H1 (cell line): ENCODE measurements at regions not wholly inside any gene's neighbourhood (a gene's known extent, or its start where the extent isn't known, plus 50 kb on each side); places are given as distances from the start of the nearest gene placed in this dataset.

Source experiments
- CTCF ChIA-PET: fragments of 300-600 bp; sonication (Branson Sonifier 250); formaldehyde crosslinking; loops from one replicate; lab custom pipeline; 2021; ENCODE audit not compliant: partially characterized antibody; lab: Charles Lee
- POLR2A ChIA-PET: fragments of 300-600 bp; sonication (Branson Sonifier 250); formaldehyde crosslinking; loops from one replicate; lab custom pipeline; 2021; ENCODE audit warnings: inconsistent platforms; ENCODE audit not compliant: partially characterized antibody; lab: Charles Lee
- DNase-seq, 2 experiments: peaks; one replicate each; pipeline versions ENCODE4 v3.0.0 to v3.0.0-alpha.2; 2010 to 2022; ENCODE audit warnings: low spot score in 2 of 2, low read depth in 1 of 2, mixed read lengths in 1 of 2
- FAIRE-seq: peaks from 2 replicates; lab custom pipeline; 2011; peaks lifted over from hg19 to GRCh38; lab: Jason Lieb, UNC
- H2AFZ ChIP-seq: 2 replicates; pipeline ENCODE4 v1.8.1; 2012; ENCODE audit warnings: low read length, inconsistent platforms
- H2AK5ac ChIP-seq: 2 replicates; pipeline ENCODE4 v1.6.1; 2013; ENCODE audit warnings: low read depth, low read length
- H2BK120ac ChIP-seq: replicated peaks from 2 replicates; pipeline ENCODE3; 2013; ENCODE audit warnings: low read depth, low read length, inconsistent platforms
- H2BK12ac ChIP-seq: 2 replicates; pipeline ENCODE4 v1.6.1; 2013; ENCODE audit warnings: low read depth, low read length
- H2BK15ac ChIP-seq: 2 replicates; pipeline ENCODE4 v1.6.1; 2013; ENCODE audit warnings: low read length
- H2BK20ac ChIP-seq: 2 replicates; pipeline ENCODE4 v1.6.1; 2013; ENCODE audit warnings: low read length
- H2BK5ac ChIP-seq: 2 replicates; pipeline ENCODE4 v1.6.1; 2013; ENCODE audit warnings: low read depth, low read length
- H3K14ac ChIP-seq: 2 replicates; pipeline ENCODE4 v1.6.1; 2013; ENCODE audit warnings: inconsistent platforms; ENCODE audit not compliant: insufficient read length
- H3K18ac ChIP-seq: 2 replicates; pipeline ENCODE4 v1.6.1; 2013; ENCODE audit warnings: low read length; ENCODE audit errors: extremely low read depth
- H3K23ac ChIP-seq: 2 replicates; pipeline ENCODE4 v1.6.1; 2013; ENCODE audit warnings: inconsistent platforms; ENCODE audit not compliant: insufficient read length
- H3K23me2 ChIP-seq: 2 replicates; pipeline ENCODE4 v1.6.1; 2013; ENCODE audit warnings: low read depth, low read length
- H3K27ac ChIP-seq: 2 replicates; pipeline ENCODE4 v1.6.1; 2011; ENCODE audit warnings: low read depth, low read length, inconsistent platforms
- H3K27me3 ChIP-seq, 4 experiments: replicated peaks in 1 of 4; 1 replicate in 1 of 4; 2 replicates in 3 of 4; pipeline versions ENCODE4 v1.6.1 to v1.8.1; 2011 to 2013; ENCODE audit warnings: low read length in 3 of 4, mild to moderate bottlenecking in 3 of 4, inconsistent platforms in 2 of 4, mixed read lengths in 2 of 4, moderate library complexity in 1 of 4; ENCODE audit not compliant: control insufficient read depth in 3 of 4, insufficient read depth in 3 of 4; ENCODE audit errors: extremely low read depth in 1 of 4
- H3K36me3 ChIP-seq, 4 experiments: 2 replicates each; pipeline versions ENCODE4 v1.6.1 to v1.8.1; 2011 to 2013; ENCODE audit warnings: mild to moderate bottlenecking in 4 of 4, low read length in 3 of 4, moderate library complexity in 2 of 4, control low read depth in 1 of 4, inconsistent platforms in 1 of 4; ENCODE audit not compliant: insufficient read depth in 4 of 4, control insufficient read depth in 2 of 4
- H3K4ac ChIP-seq: replicated peaks from 2 replicates; pipeline ENCODE3; 2013; ENCODE audit warnings: low read length, low read depth, mixed read lengths, inconsistent platforms; ENCODE audit not compliant: insufficient read length
- H3K4me1 ChIP-seq, 4 experiments: replicated peaks in 1 of 4; 1 replicate in 1 of 4; 2 replicates in 3 of 4; pipeline versions ENCODE4 v1.6.1 to v1.8.1; 2011 to 2013; ENCODE audit warnings: low read length in 3 of 4, inconsistent platforms in 2 of 4, mixed read lengths in 1 of 4; ENCODE audit not compliant: insufficient read depth in 4 of 4, control insufficient read depth in 3 of 4
- H3K4me2 ChIP-seq, 2 experiments: 2 replicates each; pipeline versions ENCODE4 v1.6.1 to v1.8.1; 2011 to 2013; ENCODE audit warnings: low read depth in 2 of 2, low read length in 2 of 2, control low read depth in 1 of 2, inconsistent platforms in 1 of 2, mild to moderate bottlenecking in 1 of 2; ENCODE audit not compliant: insufficient read depth in 1 of 2
- H3K4me3 ChIP-seq, 4 experiments: fragments of 200-600, 300-600 bp in 1 of 4; sonication (generic), shearing (Covaris generic), sonication (Bioruptor Twin) in 1 of 4; 2 replicates each; pipeline versions ENCODE4 v1.5.1 to v1.8.1; 2011 to 2016; ENCODE audit warnings: low read length in 4 of 4, low read depth in 3 of 4, control low read depth in 2 of 4, inconsistent platforms in 2 of 4, mild to moderate bottlenecking in 2 of 4, mixed read lengths in 1 of 4, moderate library complexity in 1 of 4; ENCODE audit not compliant: insufficient read depth in 2 of 4; ENCODE audit errors: extremely low read depth in 1 of 4
- H3K56ac ChIP-seq: replicated peaks from 2 replicates; pipeline ENCODE3; 2013; ENCODE audit warnings: low read depth, mild to moderate bottlenecking, mixed read lengths, low read length, inconsistent platforms; ENCODE audit not compliant: insufficient read length
- H3K79me1 ChIP-seq: 2 replicates; pipeline ENCODE4 v1.6.1; 2013; ENCODE audit warnings: low read depth, low read length, control low read depth
- H3K79me2 ChIP-seq, 2 experiments: 2 replicates each; pipeline versions ENCODE4 v1.6.1 to v1.8.1; 2012 to 2013; ENCODE audit warnings: low read length in 2 of 2, mild to moderate bottlenecking in 2 of 2, inconsistent platforms in 1 of 2; ENCODE audit not compliant: insufficient read depth in 2 of 2, control insufficient read depth in 1 of 2
- H3K9ac ChIP-seq, 4 experiments: replicated peaks in 1 of 4; 1 replicate in 1 of 4; 2 replicates in 3 of 4; pipeline versions ENCODE4 v1.6.1 to v1.8.1; 2011 to 2013; ENCODE audit warnings: low read depth in 3 of 4, low read length in 3 of 4, control low read depth in 2 of 4, mild to moderate bottlenecking in 2 of 4, moderate library complexity in 2 of 4, inconsistent platforms in 1 of 4; ENCODE audit errors: extremely low read depth in 1 of 4
- H3K9me3 ChIP-seq, 2 experiments: 2 replicates each; pipeline versions ENCODE4 v1.6.1 to v1.8.1; 2012 to 2013; ENCODE audit warnings: mild to moderate bottlenecking in 2 of 2, moderate library complexity in 2 of 2, control low read depth in 1 of 2, inconsistent platforms in 1 of 2, low read depth in 1 of 2, low read length in 1 of 2, mixed read lengths in 1 of 2; ENCODE audit not compliant: insufficient read depth in 2 of 2
- H4K20me1 ChIP-seq, 2 experiments: replicated peaks in 1 of 2; 2 replicates each; pipeline versions ENCODE3 to v1.8.1; 2011 to 2013; ENCODE audit warnings: inconsistent platforms in 2 of 2, low read length in 2 of 2, mild to moderate bottlenecking in 1 of 2; ENCODE audit not compliant: insufficient read depth in 2 of 2, control insufficient read depth in 1 of 2
- H4K5ac ChIP-seq: 2 replicates; pipeline ENCODE4 v1.6.1; 2013; ENCODE audit warnings: low read length, low read depth, mixed read lengths, inconsistent platforms; ENCODE audit not compliant: insufficient read length
- H4K8ac ChIP-seq: 2 replicates; pipeline ENCODE4 v1.8.0; 2013; ENCODE audit warnings: mild to moderate bottlenecking, moderate library complexity, low read length, inconsistent platforms; ENCODE audit not compliant: insufficient read depth; ENCODE audit errors: extremely low read depth
- H4K91ac ChIP-seq: replicated peaks from 2 replicates; pipeline ENCODE3; 2013; ENCODE audit warnings: low read length, mixed read lengths, inconsistent platforms; ENCODE audit not compliant: insufficient read length
- ASH2L ChIP-seq: fragments of 200-600, 300-600 bp; sonication (generic); IDR thresholded peaks from one replicate; pipeline ENCODE4 v1.7.1; 2017; ENCODE audit warnings: low read length
- ATF3 ChIP-seq: IDR thresholded peaks from 2 replicates; pipeline ENCODE4 v1.6.1; 2011; ENCODE audit warnings: low read depth, mild to moderate bottlenecking, low read length; ENCODE audit not compliant: insufficient read depth
- BACH1 ChIP-seq: IDR thresholded peaks from 2 replicates; pipeline ENCODE4 v1.6.1; 2012; ENCODE audit warnings: low read length, improper control_type of control experiment
- CBX8 ChIP-seq: fragments of 300-800, 300-1000 bp; sonication (generic); IDR thresholded peaks from 2 replicates; pipeline ENCODE4 v1.7.1; 2016; ENCODE audit warnings: low read depth, low read length, borderline replicate concordance
- CEBPB ChIP-seq: IDR thresholded peaks from 2 replicates; pipeline ENCODE4 v1.6.1; 2012; ENCODE audit warnings: low read depth, low read length
- CHD1 ChIP-seq: IDR thresholded peaks from 2 replicates; pipeline ENCODE4 v1.6.1; 2012; ENCODE audit warnings: low read depth, low read length, improper control_type of control experiment
- KDM1A ChIP-seq: fragments of 200-600, 300-600 bp; sonication (generic); IDR thresholded peaks from 2 replicates; pipeline ENCODE4 v1.7.1; 2016; ENCODE audit warnings: mild to moderate bottlenecking, low read length, borderline replicate concordance
- PHF8 ChIP-seq: fragments of 200-600 bp; sonication (generic); conservative IDR thresholded peaks from 2 replicates; pipeline ENCODE4 v1.7.1; 2012; ENCODE audit warnings: low read depth, mild to moderate bottlenecking, inconsistent platforms, low read length, moderate library complexity
- SIRT6 ChIP-seq: IDR thresholded peaks from one replicate; pipeline ENCODE4 v1.7.1; 2012; ENCODE audit warnings: low read length, inconsistent platforms
- SIX5 ChIP-seq: IDR thresholded peaks from 2 replicates; pipeline ENCODE4 v1.6.1; 2011; ENCODE audit warnings: mild to moderate bottlenecking, low read depth, low read length
- SRF ChIP-seq: IDR thresholded peaks from 2 replicates; pipeline ENCODE4 v1.6.1; 2011; ENCODE audit warnings: mild to moderate bottlenecking, low read depth, low read length, moderate library complexity
- TBP ChIP-seq: IDR thresholded peaks from 2 replicates; pipeline ENCODE4 v1.6.1; 2011; ENCODE audit warnings: low read depth, low read length, improper control_type of control experiment
- YY1 ChIP-seq: IDR thresholded peaks from 2 replicates; pipeline ENCODE4 v1.6.1; 2011; ENCODE audit warnings: low read depth, mild to moderate bottlenecking, low read length
- ZNF274 ChIP-seq: IDR thresholded peaks from 2 replicates; pipeline ENCODE4 v1.7.0; 2012; ENCODE audit warnings: low read length, borderline replicate concordance; ENCODE audit errors: extremely low read depth
- WGBS, 2 experiments: shearing (Covaris generic) in 1 of 2; methylation state at CpG; one replicate each; pipeline versions ENCODE4 v1.1.6 to v1.1.7; 2013 to 2015; ENCODE audit warnings: low lambda C conversion rate in 2 of 2, mixed read lengths in 2 of 2, inconsistent platforms in 1 of 2, low coverage in 1 of 2, missing lambda C conversion rate in 1 of 2; ENCODE audit not compliant: insufficient replicate concordance in 2 of 2, insufficient coverage in 1 of 2, insufficient read length in 1 of 2; ENCODE audit errors: extremely low coverage in 1 of 2, missing lambda C conversion rate in 1 of 2; 5-methylcytosine and 5-hydroxymethylcytosine counted together

- Histone ChIP-seq H4K5ac (no peak overlapping the region), H2BK5ac (no peak overlapping the region), H3K4me1 (no peaks in the 10 kb centered on the region), H2BK12ac (no peak overlapping the region), H3K9me3 (no peaks in the 10 kb centered on the region), H3K27ac (no peak overlapping the region), H3K36me3 (no peaks in the 10 kb centered on the region; a peak in 1 of 8 replicates), H2BK15ac (no peak overlapping the region), H3K56ac (no peak overlapping the region), H2AFZ (no peak overlapping the region), H3K27me3 (peaks cover 0 to 1% (median 0%) of the 10 kb centered on the region in 4 experiments; a peak in 1 of 7 replicates), H4K8ac (no peak overlapping the region), H4K20me1 (no peaks in the 10 kb centered on the region), H3K23me2 (no peaks in the 10 kb centered on the region), H3K9ac (no peak overlapping the region), H3K4ac (no peak overlapping the region), H3K79me1 (no peaks in the 10 kb centered on the region), H3K79me2 (no peaks in the 10 kb centered on the region), H3K18ac (no peak overlapping the region), H4K91ac (no peak overlapping the region), H3K4me3 (no peak overlapping the region), H2BK20ac (no peak overlapping the region), H2AK5ac (no peak overlapping the region), H3K4me2 (no peak overlapping the region), H3K14ac (no peak overlapping the region), H2BK120ac (no peak overlapping the region), H3K23ac (no peak overlapping the region)
- FAIRE-seq, result no peak
- WGBS, 2 experiments, result 91% methylated on average over 2 of the region's 2 CpGs; no CpG with 5 or more reads in 1 of the 2 experiments
- no peak for DNase-seq
- ChIA-PET CTCF (no interaction called here), POLR2A (no interaction called here)
- TF ChIP-seq ZNF274, result no peak
- no peak for TF ChIP-seq TBP
- TF ChIP-seq CBX8, result no peak
- no peak for TF ChIP-seq SRF
- TF ChIP-seq PHF8, result no peak
- TF ChIP-seq SIRT6, result no peak
- no peak for TF ChIP-seq SIX5
- no peak for TF ChIP-seq KDM1A
- no peak for TF ChIP-seq YY1
- TF ChIP-seq ATF3, result no peak
- TF ChIP-seq CHD1, result no peak
- TF ChIP-seq BACH1, result no peak
- TF ChIP-seq CEBPB, result no peak
- TF ChIP-seq ASH2L, result no peak
These were observed 522.9 kb downstream of the ZEB2 start for GRCh38 chr2:143996974-143997373.
